HPDE6-E6E7 (cell line): ENCODE measurements at regions not wholly inside any gene's neighbourhood (a gene's known extent, or its start where the extent isn't known, plus 50 kb on each side); places are given as distances from the start of the nearest gene placed in this dataset.
"Not testable (repeated sequence)": the region's sequence is repeated elsewhere in the genome, so short reads cannot be mapped to it uniquely, and the experiment has no call there.

Experiments used
- DNase-seq: peaks from one replicate; pipeline ENCODE4 v3.0.0; 2011; ENCODE audit warnings: missing footprints; ENCODE audit errors: extremely low spot score

- DNase-seq: no peak
Measured at GRCh38 chr4:72876946-72877345, 192.6 kb downstream of the COX18 start.

DNA sequence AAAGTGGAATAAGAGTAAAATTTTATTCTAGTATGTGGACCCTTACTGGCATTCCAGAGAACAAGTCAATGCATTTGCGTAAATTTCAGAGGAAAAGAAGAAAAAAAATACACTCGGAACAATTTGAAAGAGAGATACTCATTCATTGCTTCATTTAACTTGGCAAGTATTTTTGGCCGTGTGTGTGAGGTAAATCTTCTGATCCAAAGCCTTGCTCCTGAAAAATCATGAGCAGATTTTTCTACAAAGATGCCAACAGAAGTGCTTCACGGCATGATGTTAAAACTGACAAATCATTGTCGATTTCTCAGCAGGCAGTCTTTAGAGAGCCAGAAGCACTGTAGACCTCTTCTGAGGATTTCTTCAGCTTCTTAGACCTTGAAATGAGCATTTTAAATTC, 194.0 kb downstream of the COX18 start:
- DNase-seq: no peak

DNA sequence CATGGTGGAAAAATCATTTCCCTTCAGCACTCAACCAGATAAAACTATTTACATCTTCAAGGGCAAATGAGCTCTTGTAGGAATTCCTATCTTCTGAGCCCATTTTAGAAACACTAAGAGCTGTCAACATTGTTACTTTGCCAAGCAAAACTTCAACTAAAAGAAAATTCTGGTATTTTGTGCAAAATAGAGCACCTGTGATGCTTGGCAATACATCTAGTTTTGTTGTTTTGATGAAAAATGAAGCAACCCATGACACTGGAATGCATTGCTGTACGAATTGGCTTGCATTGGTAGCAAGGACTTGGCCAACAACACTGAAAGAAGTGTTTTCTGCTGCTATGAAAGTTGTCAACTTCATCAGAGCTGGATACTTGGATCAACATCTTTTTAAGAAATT, 194.4 kb downstream of the COX18 start:
- no peak for DNase-seq

DNA sequence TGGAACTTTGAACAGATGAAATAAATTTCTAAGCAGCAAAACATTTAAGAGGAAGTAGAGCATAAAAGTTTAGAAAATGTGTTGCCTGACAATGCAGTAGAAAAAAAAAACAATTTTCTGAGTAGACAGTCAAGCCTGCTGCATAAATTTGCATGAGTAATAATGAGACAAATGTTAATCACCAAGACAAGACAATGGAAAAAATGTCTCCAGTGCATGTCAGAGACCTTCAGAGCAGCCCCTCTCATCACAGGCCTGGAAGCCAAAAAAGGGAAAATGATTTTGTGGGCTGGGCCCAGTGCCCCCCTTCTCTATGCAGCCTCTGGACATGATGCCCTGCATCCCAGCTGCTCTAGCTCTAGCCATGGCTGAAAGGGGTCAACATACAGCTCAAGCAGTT, 204.6 kb downstream of the COX18 start:
- DNase-seq: no peak

DNA sequence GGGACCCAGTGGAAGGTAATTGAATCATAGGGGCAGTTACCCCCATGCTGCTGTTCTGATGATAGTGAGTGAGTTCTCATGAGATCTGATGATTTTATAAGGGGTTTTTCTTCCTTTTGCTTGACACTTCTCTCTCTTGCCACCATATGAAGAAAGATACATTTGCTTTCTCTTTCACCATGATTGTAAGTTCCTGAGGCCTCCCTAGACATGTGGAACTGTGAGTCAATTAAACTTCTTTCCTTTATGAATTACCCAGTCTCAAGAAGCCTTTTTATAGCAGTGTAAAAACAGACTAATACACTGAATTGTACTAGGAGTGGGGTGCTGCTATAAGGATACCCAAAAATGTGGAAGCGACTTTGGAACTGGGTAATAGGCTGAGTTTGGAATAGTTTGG, 205.2 kb downstream of the COX18 start:
- DNase-seq: not testable (repeated sequence)

- no peak for DNase-seq
Measured at GRCh38 chr4:72860766-72861165, 208.8 kb downstream of the COX18 start.

- DNase-seq: peak; percentile 16
Measured at GRCh38 chr4:72858328-72858727, 211.2 kb downstream of the COX18 start.

DNA sequence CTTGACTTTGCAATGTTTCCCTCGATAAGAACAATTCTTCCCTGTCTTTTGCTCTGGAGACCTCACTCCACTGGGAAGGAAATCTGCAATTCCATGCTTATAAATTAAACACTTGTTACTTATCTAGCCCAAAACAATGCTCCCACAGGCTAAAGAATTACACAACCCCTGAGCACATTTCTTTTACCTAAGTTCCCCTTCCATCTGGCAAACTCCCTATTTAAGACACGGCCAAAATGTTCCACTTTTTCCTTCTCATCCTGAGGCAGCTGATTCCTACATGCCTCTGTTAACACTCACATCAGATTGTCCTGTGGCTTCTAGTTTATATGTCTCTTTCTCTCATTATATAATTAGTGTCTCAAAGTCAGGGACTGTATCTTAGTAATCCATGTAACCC, 211.7 kb downstream of the COX18 start:
- no peak for DNase-seq

GRCh38 chr4:72857216-72857615, 212.3 kb downstream of the COX18 start:
- DNase-seq: no peak

DNA sequence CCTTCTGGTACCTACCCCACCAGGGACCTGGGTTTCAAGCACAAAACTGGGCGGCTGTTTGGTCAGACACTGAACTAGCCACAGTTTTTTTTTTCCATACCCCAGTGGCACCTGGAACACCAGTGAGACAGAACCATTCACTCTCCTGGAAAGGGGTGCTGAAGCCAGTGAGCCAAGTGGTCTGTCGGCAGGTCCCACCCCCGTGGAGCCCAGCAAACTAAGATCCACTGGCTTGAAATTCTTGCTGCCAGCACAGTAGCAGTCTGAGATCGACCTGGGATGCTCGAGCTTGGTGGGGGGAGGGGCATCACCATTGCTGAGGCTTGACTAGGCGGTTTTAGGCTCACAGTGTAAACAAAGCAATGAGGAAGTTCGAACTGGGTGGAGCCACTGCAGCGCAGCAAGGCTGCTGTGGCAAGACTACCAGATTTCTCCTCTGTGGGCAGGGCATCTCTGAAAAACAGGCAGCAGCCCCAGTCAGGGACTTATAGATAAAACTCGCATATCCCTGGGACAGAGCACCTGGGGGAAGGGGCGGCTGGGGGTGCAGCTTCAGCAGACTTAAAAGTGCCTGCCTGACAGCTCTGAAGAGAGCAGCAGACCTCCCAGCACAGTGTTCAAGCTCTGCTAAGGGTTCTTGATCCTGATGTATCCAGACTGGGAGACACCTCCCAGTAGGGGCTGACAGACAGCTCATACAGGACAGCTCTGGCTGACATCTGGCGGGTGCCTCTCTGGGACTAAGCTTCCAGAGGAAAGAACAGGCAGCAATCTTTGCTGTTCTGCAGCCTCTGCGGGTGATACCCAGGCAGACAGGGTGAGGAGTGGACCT, 223.0 kb downstream of the COX18 start:
- no peak for DNase-seq

DNA sequence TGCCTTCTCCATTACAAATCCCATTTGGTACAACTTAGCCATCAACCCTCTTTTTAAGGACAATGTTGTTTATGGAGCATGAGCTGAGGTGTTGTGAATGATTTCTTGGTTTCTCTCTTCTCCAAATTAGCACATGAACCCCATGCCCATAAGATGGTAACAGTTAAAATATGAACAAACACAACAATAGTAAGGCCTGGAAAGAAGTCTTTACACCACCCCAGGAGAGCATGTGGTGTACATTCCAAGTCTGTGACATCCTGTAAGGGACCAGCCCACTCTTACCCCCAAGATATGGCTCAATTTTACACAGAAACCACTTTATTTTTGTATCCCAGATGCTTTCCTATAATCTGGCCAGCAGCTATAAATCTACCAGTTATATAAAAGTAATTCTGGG, 226.1 kb downstream of the COX18 start:
- no peak for DNase-seq

DNA sequence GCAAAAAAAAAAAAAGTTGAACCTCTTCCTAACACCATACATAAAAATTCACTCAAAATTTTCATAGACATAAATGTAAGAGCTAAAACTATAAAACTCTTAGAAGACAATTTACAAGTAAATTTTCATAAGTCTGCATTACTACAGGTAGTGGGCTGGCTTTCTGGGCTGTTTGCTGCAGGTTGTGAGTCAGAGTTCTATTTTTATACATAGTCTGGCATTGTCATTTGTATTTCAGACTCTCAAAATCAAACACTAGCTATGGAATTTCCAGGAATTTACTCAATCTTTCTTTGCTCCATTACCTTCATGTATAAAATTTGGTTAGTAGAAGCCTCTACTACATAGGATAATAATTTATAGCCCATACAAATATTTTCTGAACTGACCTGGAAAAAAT, 227.2 kb downstream of the COX18 start:
- no peak for DNase-seq

DNA sequence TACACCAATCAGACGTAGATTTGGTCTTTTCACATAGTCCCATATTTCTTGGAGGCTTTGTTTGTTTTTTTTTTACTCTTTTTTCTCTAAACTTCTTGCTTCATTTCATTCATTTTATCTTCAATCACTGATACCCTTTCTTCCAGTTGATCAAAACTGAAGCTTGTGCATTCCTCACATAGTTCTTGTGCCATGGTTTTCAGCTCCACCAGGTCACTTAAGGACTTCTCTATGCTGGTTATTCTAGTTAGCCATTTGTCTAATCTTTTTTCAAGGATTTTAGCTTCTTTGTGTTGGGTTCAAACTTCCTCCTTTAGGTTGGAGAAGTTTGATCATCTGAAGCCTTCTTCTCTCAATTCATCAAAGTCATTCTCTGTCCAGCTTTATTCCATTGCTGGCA, 229.3 kb downstream of the COX18 start:
- DNase-seq: not testable (repeated sequence)

GRCh38 chr4:72828864-72829263, 240.7 kb downstream of the COX18 start:
- DNase-seq: no peak

DNA sequence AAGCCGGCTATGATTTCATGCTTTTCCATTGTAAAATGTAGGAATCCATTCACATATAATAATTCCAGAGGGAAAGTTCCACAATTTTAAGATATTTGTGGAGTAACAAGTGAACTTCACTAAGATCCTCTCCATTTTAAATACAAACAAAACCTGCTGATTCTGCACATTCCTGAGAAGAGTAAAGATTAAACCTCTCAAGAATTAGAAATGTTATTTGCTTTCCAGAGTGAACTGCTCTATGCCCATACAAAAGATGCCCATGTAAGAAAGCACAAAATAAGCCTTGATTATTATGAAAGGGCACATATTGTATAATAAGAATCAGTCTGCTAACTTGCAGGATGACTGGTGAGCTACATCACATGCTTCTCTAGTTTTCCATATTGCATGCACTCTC, 241.5 kb downstream of the COX18 start:
- no peak for DNase-seq

DNA sequence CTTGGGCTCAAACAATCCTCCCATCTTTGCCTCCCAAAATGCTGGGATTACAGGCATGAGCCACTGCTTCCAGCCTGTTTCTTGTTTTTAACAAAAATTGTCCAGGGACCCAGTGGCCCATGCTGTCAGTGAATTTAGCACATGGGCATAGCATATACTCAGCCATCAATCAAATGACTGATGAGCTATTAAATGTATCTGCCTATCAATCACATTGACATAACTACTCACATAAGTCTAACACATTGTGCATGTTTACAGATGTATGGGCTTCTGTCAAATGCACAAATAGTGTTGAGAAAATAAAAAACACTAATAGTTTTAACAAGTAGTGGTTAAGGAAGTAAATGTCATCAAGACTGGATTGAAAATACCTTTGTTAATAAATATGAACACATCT, 249.4 kb downstream of the COX18 start:
- DNase-seq: no peak

DNA sequence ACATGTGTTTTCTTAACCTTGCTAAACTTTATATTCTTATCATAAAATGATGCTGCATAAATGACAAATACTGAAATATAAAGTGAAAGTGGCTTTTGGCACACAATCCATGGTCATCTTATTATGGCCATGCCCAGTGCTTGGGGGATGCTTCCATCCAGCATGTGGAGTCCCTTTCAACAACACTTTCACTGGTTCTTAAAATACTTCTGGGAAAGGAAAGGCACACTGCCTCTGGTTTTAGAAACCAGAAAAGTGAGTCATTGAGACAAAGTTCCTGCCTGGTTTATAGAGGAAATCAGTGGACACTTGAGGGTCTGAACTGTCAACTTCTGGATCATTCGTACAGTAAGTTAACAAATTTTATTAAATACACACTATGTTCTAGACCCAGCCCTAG, 248.0 kb upstream of the ADAMTS3 start:
- no peak for DNase-seq

- no peak for DNase-seq
Measured at GRCh38 chr4:72814241-72814640, 245.2 kb upstream of the ADAMTS3 start.

- DNase-seq: peak; percentile 27
Measured at GRCh38 chr4:72809208-72809607, 240.2 kb upstream of the ADAMTS3 start.

GRCh38 chr4:72805284-72805683, 236.3 kb upstream of the ADAMTS3 start:
- no peak for DNase-seq

DNA sequence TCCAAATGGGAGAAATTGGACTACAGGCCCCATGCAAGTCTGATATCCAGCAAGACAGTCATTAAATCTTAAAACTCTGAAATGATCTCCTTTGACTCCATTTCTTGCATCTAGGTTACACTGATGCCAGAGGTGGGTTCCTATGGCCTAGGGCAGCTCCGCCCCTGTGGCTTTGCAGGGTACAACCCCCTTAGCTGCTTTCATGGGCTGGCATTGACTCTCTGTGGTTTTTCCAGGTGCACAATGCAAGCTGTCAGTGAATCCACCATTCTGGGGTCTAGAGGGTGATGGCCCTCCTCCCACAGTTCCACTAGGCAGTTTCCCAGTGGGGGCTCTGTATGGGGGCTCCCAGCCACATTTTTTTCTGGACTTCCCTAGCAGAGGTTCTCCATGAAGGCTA, 228.5 kb upstream of the ADAMTS3 start:
- DNase-seq: no peak

- no peak for DNase-seq
Measured at GRCh38 chr4:72791054-72791453, 222.0 kb upstream of the ADAMTS3 start.

DNA sequence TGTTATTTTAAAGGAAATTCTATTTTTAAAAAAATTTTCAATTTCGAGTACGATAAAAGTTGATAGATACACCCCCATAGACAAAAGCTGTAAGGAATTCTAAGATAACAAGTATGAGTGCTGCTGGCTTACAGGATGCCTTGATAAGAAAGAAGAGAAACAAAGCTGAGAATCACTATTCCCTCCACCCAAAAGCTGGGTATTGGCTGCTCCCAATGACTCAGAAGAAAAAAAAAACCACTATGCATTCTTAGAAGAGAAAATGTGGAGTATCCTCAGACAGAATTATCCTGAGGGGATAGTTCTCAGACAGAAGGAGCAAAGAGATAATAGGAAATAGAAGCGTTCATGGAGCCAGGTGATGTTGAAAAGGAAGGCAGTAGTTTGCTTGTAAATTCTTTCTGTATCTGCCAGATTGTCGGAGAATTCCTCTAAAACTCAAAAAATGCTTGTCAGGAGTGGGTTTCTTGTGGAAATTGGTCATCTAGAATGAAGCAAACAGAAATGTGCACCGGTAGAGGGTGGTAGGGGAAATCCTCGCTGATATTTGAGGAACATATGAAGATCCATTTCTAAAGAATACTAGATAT, 217.5 kb upstream of the ADAMTS3 start:
- DNase-seq: no peak

DNA sequence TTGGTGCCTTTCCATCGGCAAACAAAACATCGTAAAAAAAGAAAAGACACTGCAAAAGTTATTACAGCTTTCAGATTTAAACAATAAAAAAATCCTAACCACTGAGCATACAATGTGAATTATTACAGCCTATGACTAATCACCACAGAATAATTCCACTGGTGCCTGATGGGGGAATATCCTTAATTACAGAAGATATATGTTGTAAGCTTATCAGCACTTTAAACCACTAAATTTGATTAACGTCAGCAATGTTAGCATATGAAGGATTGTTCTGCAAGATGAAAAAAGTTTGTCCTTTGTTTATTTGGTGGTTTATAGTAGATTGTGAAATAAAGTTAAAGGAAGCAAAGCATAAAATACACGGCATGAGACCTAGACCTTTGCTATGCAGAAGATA, 210.2 kb upstream of the ADAMTS3 start:
- no peak for DNase-seq
